Heart left ventricle (tissue), 16 donors: ENCODE measurements at regions not wholly inside any gene's neighbourhood (a gene's known extent, or its start where the extent isn't known, plus 50 kb on each side); places are given as distances from the start of the nearest gene placed in this dataset.

Source experiments
- ATAC-seq, 4 donors: fragments of 200-7000 bp; cut with Tn5 transposase; one replicate each; pipeline ENCODE4 v1.9.1; 2020 to 2022; ENCODE audit warnings: moderate library complexity in 4 of 4, mild to moderate bottlenecking in 3 of 4, moderate number of reproducible peaks in 1 of 4
- DNase-seq, 5 donors: peaks; one replicate each; pipeline ENCODE4 v3.0.0-alpha.2; 2020
- H3K27ac ChIP-seq, 12 donors: fragments of 200-600 bp; sonication (generic) in 4 of 12; one replicate each; pipeline versions ENCODE4 v1.5.0 to v1.8.0; 2016 to 2022; ENCODE audit warnings: mild to moderate bottlenecking in 2 of 12
- H3K27me3 ChIP-seq, 9 donors: fragments of 200-600 bp; sonication (generic) in 2 of 9; one replicate each; pipeline versions ENCODE4 v1.5.1 to v1.8.0; 2016 to 2022; ENCODE audit warnings: mild to moderate bottlenecking in 3 of 9
- H3K36me3 ChIP-seq, 9 donors: fragments of 200-600 bp; sonication (generic) in 2 of 9; one replicate each; pipeline versions ENCODE4 v1.5.0 to v1.8.0; 2018 to 2022; ENCODE audit warnings: mild to moderate bottlenecking in 2 of 9
- H3K4me1 ChIP-seq, 12 donors: fragments of 200-600 bp; sonication (generic) in 4 of 12; one replicate each; pipeline versions ENCODE4 v1.5.0 to v1.8.0; 2016 to 2022; ENCODE audit warnings: mild to moderate bottlenecking in 3 of 12
- H3K4me3 ChIP-seq, 12 donors: fragments of 200-600 bp; sonication (generic) in 4 of 12; one replicate each; pipeline versions ENCODE4 v1.5.0 to v1.8.0; 2017 to 2022; ENCODE audit warnings: mild to moderate bottlenecking in 9 of 12, moderate library complexity in 4 of 12
- H3K9me3 ChIP-seq, 12 donors: fragments of 200-600 bp; sonication (generic) in 4 of 12; one replicate each; pipeline versions ENCODE4 v1.5.0 to v1.8.0; 2016 to 2022; ENCODE audit warnings: mild to moderate bottlenecking in 1 of 12
- CTCF ChIP-seq, 12 donors: fragments of 200-600 bp; sonication (generic) in 4 of 12; IDR thresholded peaks; one replicate each; pipeline versions ENCODE4 v1.5.0 to v1.8.0; 2018 to 2022; ENCODE audit warnings: antibody characterized with exemption in 12 of 12, mild to moderate bottlenecking in 5 of 12
- POLR2A ChIP-seq, 2 donors: fragments of 450-650 bp; IDR thresholded peaks; one replicate each; pipeline ENCODE4 v1.6.1; 2017; ENCODE audit warnings: antibody characterized with exemption in 2 of 2, mild to moderate bottlenecking in 2 of 2, moderate library complexity in 2 of 2
- WGBS, 4 donors: extraction: QIAGEN DNeasy Blood & Tissue Kit in 2 of 4; methylation state at CpG; one replicate each; pipeline versions ENCODE4 v1.1.5 to v1.1.7; 2013 to 2018; 5-methylcytosine and 5-hydroxymethylcytosine counted together
- intact Hi-C, 10 donors: fragments of 100-400 bp; cut with DNase I; formaldehyde crosslinking; loops; one replicate each; pipeline versions ENCODE4 v1.11.1 to v1.14.2; 2022
- donor health status: ischemic (EF 13 %, LVEDD 7.1; RV severe dilation, severe dysfunction).
- donor health status: healthy with polysubstance abuse.
- donor health status: DM: no; HTN: yes; CAD: no.
- donor health status: DM: no; HTN: no; CAD: no.
- donor health status: ischemic (EF 25% LVEDD 6.9; RV normal size, moderate dysfunction).
- donor health status: ischemic (EF 25% LVEDD 5.7; RV mildly dilated, moderate dysfunction).
- donor health status: healthy.
- donor health status: DM: yes; HTN: yes; CAD: no.
- donor health status: ischemic (EF 35%, LVEDD 5.7; RV mildly dilated, moderate dysfunction).
- donor health status: nonischemic (EF 11% LVEDD 7.7; RV severe dilation, severe dysfunction).
- donor health status: DM: yes; HTN: yes; CAD: no.
- donor health status: PGD.
- donor health status: ischemic (EF 29% LVEDD 5.4; RV normal size, mild dysfunction).
- donor health status: nonischemic (EF 23%, LVEDD 6.1; RV moderate dilation, normal function).

GRCh38 chr10:78657163-78657861, 411.5 kb upstream of the ZMIZ1 start:
- Histone ChIP-seq H3K27me3 (no peaks in the 10 kb centered on the region), H3K27ac (peak overlapping the region in 1 of 12 donors; percentile 45), H3K4me3 (no peak overlapping the region), H3K4me1 (peaks cover 0 to 5% (median 0%) of the 10 kb centered on the region in 12 donors), H3K36me3 (no peaks in the 10 kb centered on the region), H3K9me3 (no peaks in the 10 kb centered on the region)
- TF ChIP-seq CTCF (IDR thresholded peaks at IDR 0.05) (peak; percentile 55 to 77 (median 66)), POLR2A (IDR thresholded peaks at IDR 0.05) (no peak)
- intact Hi-C loops, result loop anchor here (2.0 to 10.0 kb wide), 13 partner anchors 353 to 613 kb away; partner anchors contain the start of gene ZMIZ1 (in 1 of the 10)
- DNase-seq (peak; percentile 72 to 84 (median 76)), ATAC-seq (peak; percentile 81 to 94 (median 92))
- 63 to 74% (median 72%) methylated on average over 13 of the region's 13 CpGs for WGBS, 4 donors

- Histone ChIP-seq H3K27me3 (no peaks in the 10 kb centered on the region), H3K9me3 (no peaks in the 10 kb centered on the region), H3K4me1 (peaks cover 0 to 5% (median 0%) of the 10 kb centered on the region in 12 donors), H3K4me3 (no peak overlapping the region), H3K27ac (no peak overlapping the region), H3K36me3 (no peaks in the 10 kb centered on the region)
- intact Hi-C loops, result loop anchor here (2.0 to 10.0 kb wide), 13 partner anchors 353 to 613 kb away; partner anchors contain the start of gene ZMIZ1 (in 1 of the 10)
- TF ChIP-seq CTCF (IDR thresholded peaks at IDR 0.05) (no peak), POLR2A (IDR thresholded peaks at IDR 0.05) (no peak)
- 88 to 100% (median 96%) methylated on average over 1 of the region's 1 CpG for WGBS, 4 donors
- DNase-seq (no peak), ATAC-seq (no peak)
Observed at GRCh38 chr10:78657862-78658165, 411.0 kb upstream of the ZMIZ1 start.

- DNase-seq (no peak), ATAC-seq (no peak)
- intact Hi-C loops, result loop anchor here in 9 of 10 donors (5.0 to 10.0 kb wide), 11 partner anchors 354 to 614 kb away; partner anchors contain the start of gene ZMIZ1 (in 1 of the 9)
- Histone ChIP-seq H3K4me3 (no peak overlapping the region), H3K27ac (no peak overlapping the region), H3K36me3 (no peaks in the 10 kb centered on the region), H3K9me3 (peaks cover 0 to 3% (median 0%) of the 10 kb centered on the region in 12 donors), H3K4me1 (peaks cover 0 to 5% (median 0%) of the 10 kb centered on the region in 12 donors), H3K27me3 (no peaks in the 10 kb centered on the region)
- no peak for TF ChIP-seq CTCF (IDR thresholded peaks at IDR 0.05)
- TF ChIP-seq POLR2A (IDR thresholded peaks at IDR 0.05), result no peak
- WGBS, 4 donors, result 88 to 93% (median 91%) methylated on average over 8 of the region's 8 CpGs
Observed at GRCh38 chr10:78658645-78659597, 409.8 kb upstream of the ZMIZ1 start.

GRCh38 chr10:78659598-78659967, 409.2 kb upstream of the ZMIZ1 start:
- H3K9me3 ChIP-seq, result peaks cover 0 to 10% (median 5%) of the 10 kb centered on the region in 12 donors
- no peak for ATAC-seq
- DNase-seq, result no peak
- H3K27ac ChIP-seq, result no peak overlapping the region
- no peak overlapping the region for H3K4me3 ChIP-seq
- intact Hi-C loops, result loop anchor here in 9 of 10 donors (5.0 to 10.0 kb wide), 11 partner anchors 355 to 615 kb away; partner anchors contain the start of gene ZMIZ1 (in 1 of the 9)
- no peaks in the 10 kb centered on the region for H3K27me3 ChIP-seq
- no peaks in the 10 kb centered on the region for H3K36me3 ChIP-seq
- TF ChIP-seq CTCF (IDR thresholded peaks at IDR 0.05) (no peak), POLR2A (IDR thresholded peaks at IDR 0.05) (no peak)
- peaks cover 0 to 5% (median 0%) of the 10 kb centered on the region in 12 donors for H3K4me1 ChIP-seq
